GM12872 (cell line): ENCODE measurements at regions not wholly inside any gene's neighbourhood (a gene's known extent, or its start where the extent isn't known, plus 50 kb on each side); places are given as distances from the start of the nearest gene placed in this dataset.

Experiments
- CTCF ChIP-seq: IDR thresholded peaks from 3 replicates; pipeline ENCODE4 v1.5.1; 2011; ENCODE audit warnings: low read depth, mild to moderate bottlenecking, low read length, moderate library complexity; ENCODE audit not compliant: insufficient read depth

GRCh38 chr15:93719921-93720351 is 511.4 kb upstream of the MCTP2 start:
- no peak for TF ChIP-seq CTCF

- TF ChIP-seq CTCF = no peak
Observed at GRCh38 chr15:93716615-93717231, 514.6 kb upstream of the MCTP2 start.

GRCh38 chr15:93709708-93710107 is 521.7 kb upstream of the MCTP2 start:
- TF ChIP-seq CTCF = no peak

- no peak for TF ChIP-seq CTCF
Observed at GRCh38 chr15:93708724-93709445, 522.5 kb upstream of the MCTP2 start.

- TF ChIP-seq CTCF = no peak
Observed at GRCh38 chr15:93707751-93708150, 523.6 kb upstream of the MCTP2 start.

- TF ChIP-seq CTCF = no peak
Observed at GRCh38 chr15:93706495-93707292, 524.7 kb upstream of the MCTP2 start.

- TF ChIP-seq CTCF = no peak
Observed at GRCh38 chr15:93705753-93706455, 525.5 kb upstream of the MCTP2 start.
